Hematopoietic multipotent progenitor cell (in vitro differentiated cells): ENCODE measurements at regions not wholly inside any gene's neighbourhood (a gene's known extent, or its start where the extent isn't known, plus 50 kb on each side); places are given as distances from the start of the nearest gene placed in this dataset.
A peak's percentile ranks its signal among the peaks of the same experiment; 100 is the strongest.

Experiments used
- DNase-seq, 3 donors: peaks; one replicate each; pipeline ENCODE4 v3.0.0-alpha.2; 2011 to 2015; ENCODE audit warnings: low read depth in 2 of 3, low spot score in 2 of 3

DNA sequence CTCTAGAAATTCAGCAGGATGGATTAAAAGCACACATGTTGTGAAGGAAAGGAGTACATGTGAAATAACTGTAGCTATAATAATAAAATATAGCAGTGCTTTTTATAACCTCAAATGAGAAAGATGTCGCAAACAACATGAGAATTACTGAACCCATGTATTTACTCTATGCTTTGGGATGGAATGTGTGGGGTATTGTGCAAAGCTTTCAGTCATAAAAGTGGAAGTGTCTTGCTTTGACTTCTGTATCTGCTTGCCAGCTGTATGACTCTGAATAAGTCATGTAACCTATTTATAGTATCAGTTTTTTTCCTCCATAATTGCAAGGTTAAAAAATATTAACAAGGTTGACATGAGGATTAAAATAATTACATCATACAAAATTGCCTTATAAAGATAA, 519.3 kb upstream of the CADM2 start:
- no peak for DNase-seq

DNA sequence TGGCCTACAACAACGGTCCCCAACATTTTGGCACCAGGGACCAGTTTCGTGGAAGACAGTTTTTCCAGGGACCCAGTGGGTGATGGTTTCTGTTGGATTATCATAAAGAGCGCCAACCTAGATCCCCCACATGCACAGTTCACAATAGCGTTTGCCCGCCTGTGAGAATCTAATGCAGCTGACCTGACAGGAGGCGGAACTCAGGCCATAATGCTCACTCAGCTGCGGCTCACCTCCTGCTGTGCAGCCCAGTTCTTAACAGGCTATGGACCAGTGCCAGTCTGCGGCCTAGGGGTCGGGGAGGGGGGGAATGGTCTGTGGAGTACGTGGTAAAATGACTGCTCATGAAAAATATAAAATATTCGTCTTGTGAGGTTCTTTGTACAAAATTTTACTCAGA, 518.5 kb upstream of the CADM2 start:
- DNase-seq, result no peak

DNA sequence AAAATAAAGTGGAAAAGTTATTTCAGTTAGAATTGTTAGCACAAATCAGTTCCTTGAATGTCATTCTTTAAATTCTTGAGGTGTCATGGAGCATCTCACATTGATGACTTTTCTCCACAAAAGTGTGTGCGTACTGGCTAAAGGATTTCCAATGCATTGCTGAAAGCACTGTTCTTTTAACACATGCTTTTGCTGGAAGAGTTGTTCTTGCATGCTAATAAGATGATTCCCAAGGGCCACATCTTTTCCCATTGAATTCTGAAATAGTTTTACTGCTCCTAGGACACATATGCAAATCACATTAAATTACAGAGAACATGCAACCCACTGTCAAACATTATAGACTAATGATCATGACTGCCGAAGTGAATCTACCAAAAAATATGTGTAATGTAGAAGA, 516.3 kb upstream of the CADM2 start:
- DNase-seq, result no peak

DNA sequence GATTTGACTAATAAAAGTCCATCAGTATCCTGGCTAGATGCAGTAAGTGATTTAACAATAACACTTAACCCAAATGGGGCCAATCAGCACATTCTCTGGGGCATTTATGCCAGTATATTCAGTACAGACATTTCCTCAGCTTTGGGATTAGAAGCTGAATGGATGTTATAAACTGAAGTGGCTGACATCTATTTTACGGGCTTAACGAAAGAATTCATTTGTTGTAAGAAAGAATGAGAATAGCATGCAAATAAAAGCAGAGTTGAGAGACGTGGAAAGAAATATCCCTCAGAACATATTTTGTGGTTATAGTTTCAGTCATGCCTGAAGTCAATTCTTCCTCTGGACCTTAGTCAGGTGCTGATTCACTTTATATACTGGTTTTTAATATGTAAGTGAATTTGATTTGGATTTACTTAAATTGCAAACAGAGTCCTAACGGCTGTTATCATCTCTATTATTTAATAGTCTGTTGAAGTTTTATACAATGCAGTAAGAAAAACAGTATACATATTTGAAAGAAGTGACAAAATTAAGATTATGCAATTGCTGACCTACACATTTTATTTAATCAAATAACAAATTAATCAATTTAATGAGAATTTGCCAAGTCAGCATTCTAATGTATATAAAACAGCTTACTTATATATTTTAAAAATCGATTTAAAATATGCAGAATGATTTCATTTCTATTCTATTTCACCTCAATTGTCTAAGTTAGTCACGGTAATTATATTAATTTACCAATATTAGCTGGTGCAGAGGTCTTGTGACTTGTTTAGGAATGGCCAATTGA, 513.9 kb upstream of the CADM2 start:
- DNase-seq, result no peak

DNA sequence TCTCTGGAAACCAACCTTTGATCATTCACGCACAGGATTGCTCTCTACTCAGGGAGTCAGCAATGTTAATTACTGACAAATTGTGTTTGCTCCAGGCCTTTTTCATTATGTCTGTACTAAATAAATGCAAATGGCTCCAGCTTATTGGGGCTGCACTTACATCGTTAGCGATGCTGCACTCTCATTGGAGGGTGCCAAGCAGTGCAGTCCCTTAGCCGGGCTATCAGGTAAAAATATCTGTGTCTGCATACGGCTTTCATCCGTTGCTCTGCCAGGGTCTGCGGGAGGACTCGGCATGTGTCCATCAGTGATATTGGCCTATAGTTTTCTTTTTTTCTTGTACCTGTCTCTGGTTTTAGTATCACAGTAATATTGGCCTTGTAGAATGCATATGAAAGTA, 471.5 kb upstream of the CADM2 start:
- no peak for DNase-seq

DNA sequence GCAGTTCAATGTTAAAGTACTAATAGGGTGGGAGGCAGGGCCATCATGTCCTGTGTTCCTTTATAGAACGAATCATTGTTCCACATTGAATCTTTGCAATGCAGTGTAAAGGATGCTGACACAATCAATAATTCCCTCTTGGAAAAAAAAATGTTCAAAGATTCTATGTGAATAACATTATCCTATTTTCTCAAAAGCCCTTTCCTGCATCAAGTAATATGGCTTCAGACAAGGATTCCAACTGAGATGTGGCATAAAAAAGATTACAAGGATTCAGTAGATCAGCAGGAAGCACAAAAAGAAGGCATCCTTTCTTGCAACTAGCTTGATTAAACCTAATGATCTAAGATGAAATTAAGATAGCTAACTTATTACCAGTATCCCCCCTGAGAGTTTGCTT, 454.0 kb upstream of the CADM2 start:
- no peak for DNase-seq

DNA sequence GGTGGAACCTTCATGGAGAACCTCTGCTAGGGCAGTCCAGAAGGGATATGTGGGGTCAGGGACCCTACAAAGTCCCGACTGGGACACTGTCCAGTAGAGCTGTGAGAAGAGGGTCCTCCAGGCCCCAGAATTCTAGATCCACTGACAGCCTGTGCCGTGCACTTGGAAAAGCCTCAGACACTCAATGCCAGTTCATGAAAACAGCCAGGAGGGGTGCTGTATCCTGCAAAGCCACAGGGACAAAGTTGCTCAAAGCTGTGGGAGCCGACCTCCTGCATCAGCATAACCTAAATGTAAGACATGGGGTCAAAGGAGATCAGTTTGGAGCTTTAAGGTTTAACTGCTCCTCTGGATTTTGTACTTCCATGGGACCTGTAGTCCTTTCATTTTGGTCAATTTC, 448.8 kb upstream of the CADM2 start:
- no peak for DNase-seq

DNA sequence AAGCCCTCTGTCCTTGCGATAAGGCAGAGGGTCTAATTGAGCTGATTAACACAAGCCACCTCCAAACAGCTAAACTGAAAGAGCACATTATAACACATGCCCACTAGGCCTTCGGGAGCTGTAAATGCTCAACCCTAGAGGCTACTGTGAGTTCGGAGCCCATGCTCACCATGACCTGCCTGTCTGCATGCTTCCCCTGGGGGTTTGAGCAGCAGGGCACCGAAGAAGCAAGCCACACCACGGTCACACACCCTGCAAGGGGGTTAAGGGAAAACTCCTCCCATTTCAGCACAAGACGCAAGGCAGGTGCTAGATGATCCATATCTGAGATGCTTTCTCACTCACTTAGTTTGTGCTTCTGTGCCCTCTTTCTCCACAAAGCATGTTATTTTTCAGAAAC, 435.9 kb upstream of the CADM2 start:
- no peak for DNase-seq

DNA sequence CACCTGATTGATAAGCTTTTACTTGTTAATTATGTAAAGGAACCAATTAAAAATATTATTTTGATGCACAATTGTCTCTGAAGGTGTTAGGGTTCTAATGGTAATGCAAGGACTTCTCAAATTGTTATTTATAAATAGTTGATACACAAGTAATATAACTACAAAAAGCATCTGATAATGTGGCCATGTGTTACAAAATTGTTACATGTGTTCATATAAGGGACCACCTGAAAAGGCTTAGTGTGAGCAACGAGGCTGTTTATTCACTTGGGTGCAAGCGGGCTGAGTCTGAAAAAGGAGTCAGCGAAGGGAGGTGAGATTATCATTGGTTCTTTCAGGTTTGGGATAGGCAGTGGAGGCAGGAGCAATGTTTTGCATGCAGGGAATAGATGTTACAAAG, 421.9 kb upstream of the CADM2 start:
- no peak for DNase-seq

DNA sequence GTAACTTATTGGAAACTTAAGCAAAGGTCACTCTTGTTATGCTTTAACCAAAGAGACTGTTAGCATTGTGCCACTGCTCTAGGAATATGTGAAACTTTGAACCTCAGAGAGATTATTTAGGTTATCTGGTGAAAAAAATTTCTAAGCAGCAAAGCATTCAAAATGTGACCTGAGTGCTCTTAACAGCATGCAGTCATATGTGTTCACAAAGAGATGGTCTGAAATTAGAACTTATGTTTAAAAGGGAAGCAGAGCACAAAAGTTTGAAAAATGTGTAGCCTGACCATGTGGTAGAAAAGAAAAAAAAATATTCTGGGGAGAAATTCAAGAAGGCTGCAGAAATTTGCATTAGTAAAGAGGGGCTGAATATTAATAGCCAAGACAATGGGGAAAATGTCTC, 420.2 kb upstream of the CADM2 start:
- no peak for DNase-seq

DNA sequence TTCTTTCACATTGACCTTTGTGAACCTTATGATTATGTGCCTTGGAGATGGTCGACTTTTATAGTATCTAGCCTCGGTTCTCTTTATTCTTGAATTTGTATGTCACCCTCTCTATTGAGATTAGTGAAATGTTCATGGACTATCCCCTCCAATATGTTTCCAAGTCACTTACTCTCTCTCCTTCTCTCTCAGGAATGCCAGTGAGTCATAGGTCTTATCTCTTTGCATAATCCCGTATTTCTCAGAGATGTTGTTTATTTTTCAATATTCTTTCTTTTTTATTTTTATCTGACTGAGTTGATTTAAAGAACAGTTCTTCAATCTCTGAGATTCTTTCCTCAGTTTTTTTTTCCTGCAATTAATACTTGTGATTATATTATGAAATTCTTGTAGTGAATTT, 411.6 kb upstream of the CADM2 start:
- DNase-seq, result no peak

DNA sequence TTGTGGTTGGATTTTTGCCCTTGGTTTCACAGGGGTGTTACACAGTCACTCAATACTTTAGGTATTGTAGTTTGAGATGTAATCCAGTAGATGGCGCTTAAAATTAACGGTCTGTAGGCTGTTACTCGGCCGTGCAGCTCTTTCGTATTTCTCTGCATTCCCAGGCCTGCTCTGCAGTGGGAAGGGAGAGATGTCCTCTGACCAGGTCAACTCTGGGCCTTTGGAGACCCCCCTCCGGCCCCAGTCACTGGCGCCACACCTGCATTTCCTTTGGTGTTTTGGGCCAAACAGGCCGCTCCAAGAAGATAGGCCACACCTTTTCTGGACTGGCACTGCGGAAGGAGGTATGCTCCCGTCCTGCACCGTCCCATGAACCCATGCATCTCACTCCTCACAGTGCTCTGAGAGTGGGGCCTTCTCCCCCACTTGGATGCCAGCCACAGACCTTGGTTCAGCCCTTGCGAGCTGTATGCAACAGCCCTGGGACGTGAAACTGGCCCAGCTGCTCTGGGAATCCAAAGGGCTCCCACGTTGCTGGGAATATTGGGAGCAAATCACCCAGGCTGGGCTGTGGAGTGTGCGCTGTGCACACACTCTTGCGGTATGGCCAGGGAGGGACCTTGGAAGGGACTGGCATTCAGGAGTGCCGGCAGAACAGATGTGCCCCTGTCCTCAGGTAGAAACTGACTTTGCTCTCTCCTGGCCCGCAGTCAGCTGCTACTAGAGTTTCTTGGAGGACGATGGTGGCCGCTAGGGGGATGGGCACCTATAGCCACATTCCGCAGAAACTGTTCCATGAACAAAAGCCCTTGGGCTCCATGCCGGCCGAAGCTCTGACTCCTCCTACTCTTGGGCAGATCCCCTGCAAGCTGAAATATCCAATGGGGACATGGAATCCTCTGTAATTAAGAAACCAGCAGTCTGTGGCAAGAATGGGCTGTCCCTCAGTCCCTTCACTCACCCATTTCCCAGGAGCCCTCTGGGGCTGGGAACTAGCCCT, 410.5 kb upstream of the CADM2 start:
- peak in 2 of 3 donors; percentile 12 to 51 for DNase-seq

DNA sequence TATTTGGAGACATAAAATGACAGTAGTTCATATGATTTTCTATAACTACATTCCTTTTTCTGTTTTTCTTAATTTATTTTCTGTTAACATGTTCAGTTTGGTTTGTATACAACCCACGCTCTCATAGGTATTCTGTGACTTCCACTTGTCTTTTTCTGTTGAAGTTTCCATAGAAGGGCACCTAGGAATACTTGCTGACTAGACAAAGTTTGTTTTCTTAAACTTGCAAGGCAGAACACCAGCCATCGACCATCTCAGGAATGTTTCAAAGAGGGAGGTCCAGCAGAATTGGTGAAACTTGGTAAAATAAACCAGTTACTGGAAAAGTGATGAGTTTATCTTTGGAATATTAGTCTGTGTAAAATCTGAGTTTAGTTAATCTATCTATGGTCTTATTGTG, 403.2 kb upstream of the CADM2 start:
- no peak for DNase-seq

DNA sequence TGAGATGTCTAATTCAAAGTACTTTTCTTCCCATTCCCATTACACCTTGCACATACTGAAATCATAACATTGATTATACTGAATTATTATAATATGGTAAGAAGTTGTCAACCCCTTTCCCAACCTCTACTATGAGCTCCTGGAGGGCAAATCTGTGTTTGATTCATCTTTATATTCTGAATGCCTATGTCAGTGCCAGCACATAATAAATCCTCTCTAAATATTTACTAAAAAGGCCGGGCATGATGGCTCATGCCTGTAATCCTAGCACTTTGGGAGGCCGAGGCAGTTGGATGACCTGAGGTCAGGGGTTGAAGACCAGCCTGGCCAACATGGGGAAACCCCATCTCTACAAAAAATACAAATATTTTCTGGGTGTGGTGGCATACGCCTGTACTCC, 392.5 kb upstream of the CADM2 start:
- DNase-seq, result no peak

DNA sequence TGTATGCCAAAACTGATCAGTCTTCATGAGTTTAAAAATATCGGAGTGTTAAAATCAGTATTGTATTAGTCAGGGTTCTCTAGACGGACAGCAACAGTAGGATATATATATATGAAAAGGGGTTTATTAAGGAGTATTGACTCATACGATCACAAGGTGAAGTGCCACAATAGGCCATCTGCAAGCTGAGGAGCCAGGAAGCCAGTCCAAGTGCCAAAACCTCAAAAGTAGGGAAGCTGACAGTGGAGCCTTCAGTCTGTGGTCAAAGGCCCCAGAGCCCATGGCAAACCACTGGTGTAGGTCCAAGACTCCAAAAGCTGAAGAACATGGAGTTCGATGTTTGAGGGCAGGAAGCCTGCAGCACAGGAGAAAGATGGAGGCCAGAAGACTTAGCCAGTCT, 391.0 kb upstream of the CADM2 start:
- no peak for DNase-seq

DNA sequence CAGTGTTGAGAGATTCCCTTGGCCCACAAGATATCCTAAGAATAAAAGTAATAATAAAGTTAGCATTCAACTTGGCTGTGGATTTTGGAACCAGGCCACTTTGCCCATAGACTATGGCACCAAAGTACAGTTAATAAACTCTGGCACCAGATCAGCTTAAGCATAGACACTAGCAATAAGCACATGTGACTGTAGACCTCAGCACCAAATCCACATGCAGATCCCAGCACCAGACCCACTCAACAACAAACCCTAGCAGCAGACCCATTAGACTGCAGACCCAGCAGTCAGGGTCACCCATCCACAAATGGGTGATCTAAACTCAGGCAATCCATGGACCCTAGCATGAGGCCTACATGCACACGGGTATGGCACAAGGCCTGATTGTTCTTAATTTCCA, 384.8 kb upstream of the CADM2 start:
- DNase-seq, result no peak

DNA sequence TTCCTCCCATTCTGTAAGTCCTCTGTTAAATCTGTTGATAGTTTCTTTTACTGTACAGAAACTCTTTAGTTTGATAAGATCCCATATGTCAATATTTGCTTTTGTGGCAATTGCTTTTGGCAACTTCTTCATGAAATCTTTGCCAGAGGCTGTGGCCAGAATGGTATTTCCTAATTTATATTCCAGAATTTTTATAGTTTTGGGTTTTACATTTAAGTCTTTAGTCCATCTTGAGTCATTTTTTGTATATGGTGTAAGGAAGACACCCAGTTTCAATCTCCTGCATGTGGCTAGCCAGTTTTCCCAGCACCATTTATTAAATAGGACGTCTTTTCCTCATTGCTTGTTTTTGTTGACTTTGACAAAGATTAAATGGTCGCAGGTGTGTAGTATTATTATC, 372.4 kb upstream of the CADM2 start:
- no peak for DNase-seq

DNA sequence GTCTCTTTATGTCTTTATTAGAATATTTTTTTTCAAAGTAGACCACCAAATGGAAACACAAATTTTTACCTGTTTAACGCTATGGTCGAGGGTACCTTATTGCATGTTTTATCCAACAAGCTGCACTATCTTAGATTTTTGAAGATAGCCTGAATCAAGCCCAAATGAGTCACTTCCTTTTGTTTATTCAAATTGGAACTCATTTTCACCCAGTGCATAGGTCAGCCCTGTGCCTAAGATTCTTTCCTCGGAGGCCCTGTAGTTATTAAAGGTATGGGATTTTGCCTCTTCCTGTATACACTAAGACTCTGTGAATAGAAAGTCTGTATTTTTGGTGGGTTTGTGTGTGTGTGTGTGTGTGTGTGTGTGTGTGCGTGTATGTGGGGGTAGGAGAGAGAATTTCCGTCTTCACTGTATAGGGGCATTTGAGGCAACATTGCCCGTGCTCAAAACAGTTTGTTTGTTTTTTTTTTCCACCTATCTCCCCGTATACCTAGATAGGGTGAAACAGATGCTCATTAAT, 358.0 kb upstream of the CADM2 start:
- no peak for DNase-seq

DNA sequence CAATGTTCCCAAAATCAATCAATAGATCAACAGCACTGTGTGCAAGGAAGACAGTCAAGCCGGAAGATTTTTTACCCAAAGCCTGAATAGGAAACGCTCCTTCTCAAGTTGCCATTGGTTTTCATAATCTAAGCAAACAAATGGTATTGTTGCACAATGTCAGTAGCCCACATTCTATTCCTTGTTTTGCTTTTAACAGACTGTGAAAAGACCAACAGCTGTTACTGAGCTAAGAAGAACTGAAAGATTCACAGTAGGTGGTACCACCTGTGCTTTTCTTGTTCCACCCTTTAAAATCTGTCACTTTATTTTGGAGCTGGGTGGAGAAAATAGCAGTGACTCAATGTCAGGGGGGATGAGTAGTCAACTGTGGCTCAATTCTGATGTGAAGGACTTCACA, 357.5 kb upstream of the CADM2 start:
- DNase-seq, result no peak

DNA sequence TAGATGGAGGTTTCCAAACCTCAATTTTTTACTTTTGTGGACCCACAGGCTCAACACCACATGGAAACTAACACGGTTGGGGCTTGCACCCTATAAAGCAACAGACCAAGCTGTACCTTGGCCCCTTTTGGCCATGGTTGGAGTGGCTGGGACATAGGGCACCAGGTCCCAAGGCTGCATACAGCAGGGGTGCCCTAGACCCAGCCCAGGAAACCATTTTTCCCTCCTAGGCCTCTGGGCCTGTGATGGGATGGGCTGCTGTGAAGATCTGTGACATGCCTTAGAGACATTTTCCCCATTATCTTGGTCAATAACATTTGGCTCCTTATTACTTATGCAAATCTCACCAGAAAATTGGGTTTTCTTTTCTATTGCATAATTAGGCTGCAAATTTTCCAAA, 337.0 kb upstream of the CADM2 start:
- no peak for DNase-seq

DNA sequence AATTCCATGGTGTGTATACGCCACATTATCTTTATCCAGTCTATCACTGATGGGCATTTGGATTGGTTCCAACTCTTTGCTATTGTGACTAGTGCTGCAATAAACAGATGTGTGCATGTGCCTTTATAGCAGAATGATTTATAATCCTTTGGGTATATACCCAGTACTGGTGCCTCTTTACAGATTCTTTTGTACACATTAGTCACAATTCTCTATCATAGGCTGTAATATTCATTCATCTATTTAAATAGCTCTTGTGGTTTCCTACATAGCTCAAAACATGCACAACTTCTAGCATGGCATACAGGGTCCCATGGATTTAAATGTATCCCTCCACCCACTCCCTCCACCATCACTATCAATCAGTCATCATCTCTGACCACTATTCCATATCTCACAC, 324.1 kb upstream of the CADM2 start:
- DNase-seq, result no peak

DNA sequence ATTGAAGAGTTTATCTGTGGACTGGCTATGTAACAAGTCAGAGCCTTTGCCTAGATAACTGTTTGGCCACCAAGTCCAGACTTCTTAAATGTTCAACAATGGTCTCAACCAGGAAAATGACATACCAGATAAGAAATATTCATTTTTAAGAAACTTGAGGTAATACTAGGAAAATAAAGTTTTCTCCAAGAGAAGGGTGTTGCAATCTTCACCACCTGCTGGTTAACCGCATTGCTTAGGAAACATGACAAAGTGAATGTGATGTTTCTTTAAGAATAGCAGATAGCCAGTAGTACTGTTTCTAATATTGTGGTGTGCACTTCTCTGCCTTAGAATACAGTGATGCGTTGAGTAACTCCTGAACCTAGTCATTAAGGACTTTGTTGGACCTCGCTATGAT, 321.5 kb upstream of the CADM2 start:
- no peak for DNase-seq
